GM21526 (cell line): ENCODE measurements at regions not wholly inside any gene's neighbourhood (a gene's known extent, or its start where the extent isn't known, plus 50 kb on each side); places are given as distances from the start of the nearest gene placed in this dataset.
"Not testable (repeated sequence)": the region's sequence is repeated elsewhere in the genome, so short reads cannot be mapped to it uniquely, and the experiment has no call there.

Experiments used
- ATAC-seq: cut with Tn5 transposase; IDR thresholded peaks from one replicate; pipeline ENCODE4 v1.9.1; 2021; ENCODE audit warnings: moderate library complexity; ENCODE audit not compliant: unreplicated experiment, low FRiP score

DNA sequence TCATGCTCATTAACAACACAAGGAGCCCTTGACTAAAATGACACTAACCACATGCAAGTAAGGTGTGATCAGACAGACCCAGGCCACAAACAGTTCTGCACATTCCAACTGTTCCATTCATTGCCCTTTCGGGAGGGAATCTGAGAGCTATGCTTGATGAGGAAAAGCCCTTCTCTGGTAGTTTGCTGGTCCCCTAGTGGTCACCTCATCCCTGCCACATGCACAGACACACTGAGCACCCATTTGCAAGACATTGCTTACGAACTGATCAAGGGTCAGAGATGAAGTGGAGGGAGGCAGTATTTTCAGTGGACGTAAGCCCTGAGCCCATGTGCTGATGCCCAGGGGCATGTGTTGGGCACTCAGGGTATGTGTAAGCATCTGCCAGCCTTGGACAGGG lies 220.9 kb downstream of the VAPA start:
- not testable (repeated sequence) for ATAC-seq

DNA sequence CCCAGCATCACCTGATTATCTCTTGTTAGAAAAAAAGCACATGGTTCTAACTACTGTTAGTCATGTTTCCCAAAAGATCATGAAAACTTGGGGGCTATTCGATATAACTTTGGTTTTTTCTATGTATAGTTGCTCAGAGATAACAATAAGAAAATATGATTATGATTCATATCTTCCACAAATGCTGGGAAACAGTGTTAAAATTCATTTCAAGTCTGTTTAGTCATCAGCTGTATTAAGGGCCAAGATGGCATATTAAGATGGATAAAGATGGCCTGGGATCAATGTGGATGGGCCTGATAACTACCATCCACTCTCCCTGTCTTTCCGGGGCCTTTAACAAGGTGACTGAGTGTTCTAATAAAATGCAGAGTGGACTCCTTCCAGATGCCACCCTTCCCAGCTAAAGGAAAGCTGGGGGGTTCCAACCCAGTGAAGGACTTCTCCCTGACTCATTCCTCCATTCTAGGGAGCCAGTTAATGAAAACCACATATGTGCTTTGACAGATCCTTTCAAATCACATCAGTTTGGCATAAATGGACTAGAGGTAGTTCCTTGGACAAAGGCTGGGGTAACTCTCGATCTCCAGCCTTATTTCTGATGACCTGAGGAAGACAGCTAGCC lies 221.6 kb downstream of the VAPA start:
- ATAC-seq: no peak

DNA sequence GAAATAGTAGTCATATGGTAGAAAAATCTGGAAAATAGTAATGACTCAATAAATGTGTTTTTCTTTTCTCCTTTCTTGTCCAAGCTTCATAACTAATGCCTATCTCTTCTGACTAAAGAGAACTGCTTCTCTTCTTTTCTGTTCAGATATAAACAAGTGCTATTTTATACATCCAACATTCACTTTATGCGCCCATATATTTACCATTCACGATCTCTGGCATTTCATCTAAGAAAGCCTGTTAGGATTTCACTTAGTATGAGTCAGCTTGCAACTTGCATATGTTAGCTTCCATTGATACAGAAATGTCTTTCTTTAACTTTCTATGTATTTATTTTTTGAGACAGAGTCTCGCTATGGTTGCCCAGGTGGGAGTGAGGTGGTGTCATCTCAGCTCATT lies 224.9 kb downstream of the VAPA start:
- no peak for ATAC-seq

DNA sequence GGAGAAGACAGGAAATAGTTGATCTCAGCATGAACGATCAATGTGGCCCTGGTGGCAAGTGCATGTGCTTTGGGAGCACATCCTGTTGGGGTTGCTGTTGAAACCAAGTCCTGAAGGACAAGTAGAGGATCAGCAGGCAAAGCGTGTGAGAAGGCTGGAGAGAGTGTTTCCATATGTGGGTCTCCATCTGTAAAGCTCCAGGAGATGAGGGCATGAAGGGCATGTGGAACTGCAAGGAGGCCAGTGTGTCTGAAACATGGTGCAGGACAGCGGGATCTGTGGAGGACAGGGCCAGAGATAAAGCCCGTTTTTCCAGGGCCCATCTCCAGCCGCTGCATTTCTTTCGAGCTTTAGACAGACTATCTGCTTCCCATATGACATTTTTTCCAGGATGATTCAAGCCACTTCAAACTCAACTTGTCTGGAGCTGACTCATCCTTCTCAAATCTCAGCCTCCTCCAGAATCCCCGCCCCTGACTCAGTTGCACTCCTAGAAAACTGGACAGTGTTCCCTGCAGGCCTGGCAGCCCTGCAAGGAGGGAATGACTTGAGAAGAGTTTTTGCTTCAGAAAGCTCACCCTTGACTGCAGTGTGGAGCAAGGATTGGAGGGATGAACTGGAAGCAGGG lies 226.1 kb downstream of the VAPA start:
- no peak for ATAC-seq

DNA sequence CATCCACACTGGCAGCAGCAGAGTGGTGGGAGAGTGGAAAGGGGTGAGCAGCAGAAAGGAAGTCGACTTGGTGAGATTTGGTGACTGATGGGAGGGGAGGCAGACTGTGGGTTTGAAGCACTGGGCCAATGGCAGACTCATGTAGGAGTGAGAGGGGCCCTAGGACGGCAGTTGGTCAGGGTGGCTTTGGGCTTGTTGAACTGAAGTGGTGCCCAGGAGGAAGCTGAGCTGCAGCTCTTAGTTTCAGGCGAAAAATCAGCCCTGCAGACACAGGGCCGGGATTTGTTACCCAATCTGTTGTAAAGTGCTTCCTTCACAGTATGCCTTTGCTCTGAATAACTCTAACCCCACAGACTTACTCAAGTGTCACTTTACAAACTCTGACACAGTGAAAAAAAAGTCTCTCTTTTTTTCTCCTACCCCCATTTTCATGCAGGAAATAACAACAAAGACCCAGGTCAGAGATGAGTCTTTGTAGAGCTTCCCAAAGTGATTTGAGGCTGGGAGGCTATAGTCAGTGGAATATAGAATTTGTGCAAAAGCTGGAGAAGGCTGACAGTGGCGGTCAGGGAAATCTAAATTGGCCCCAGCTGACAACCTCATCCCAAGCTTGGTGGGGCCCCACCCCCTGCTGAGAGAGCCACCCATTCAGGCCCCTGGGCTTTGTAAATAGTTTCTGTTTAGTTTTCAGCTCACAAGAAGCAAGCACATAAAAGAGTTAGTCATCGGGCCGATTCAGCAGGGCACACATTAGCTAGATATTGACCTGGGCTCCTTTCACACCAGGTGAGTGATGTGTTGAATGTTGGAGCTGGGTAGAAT lies 226.9 kb downstream of the VAPA start:
- no peak for ATAC-seq

DNA sequence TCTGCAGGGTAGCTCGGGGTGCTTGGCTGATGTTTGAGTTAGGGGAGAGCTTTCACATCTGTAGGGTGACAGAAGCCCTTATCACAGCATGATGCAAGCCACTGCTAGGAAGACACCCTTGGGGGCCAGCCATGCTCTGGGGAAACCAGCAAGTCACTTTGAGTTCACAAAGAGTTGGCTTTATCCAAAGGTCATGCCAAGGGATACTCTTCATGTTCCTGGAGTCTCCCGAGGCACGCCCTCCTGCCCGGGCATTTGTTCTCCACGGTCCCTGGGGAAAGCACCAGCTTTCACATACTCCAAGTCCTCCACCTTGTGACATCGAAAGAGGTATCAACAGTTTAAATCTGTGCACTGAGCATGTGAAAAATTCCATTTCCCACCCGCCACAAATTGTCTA lies 227.7 kb downstream of the VAPA start:
- ATAC-seq: no peak

DNA sequence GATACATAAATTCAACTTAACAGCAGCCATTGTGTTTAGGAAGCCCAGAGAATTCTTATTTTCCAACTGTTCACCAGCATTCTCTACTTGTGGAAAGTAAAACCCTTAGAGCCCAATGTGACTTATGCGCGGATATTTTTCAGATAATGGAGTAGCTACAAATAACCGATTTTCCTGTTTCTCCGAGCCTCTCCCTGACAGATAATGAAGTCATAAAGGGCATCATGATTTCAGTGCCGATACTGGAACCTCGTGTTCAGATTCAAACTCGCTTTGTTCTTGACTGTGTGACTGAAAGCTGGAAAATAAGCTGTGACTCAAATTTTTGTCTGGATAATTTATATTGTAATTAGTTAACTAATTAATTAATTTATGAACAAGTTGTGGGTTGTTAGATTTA lies 228.2 kb downstream of the VAPA start:
- ATAC-seq: no peak

DNA sequence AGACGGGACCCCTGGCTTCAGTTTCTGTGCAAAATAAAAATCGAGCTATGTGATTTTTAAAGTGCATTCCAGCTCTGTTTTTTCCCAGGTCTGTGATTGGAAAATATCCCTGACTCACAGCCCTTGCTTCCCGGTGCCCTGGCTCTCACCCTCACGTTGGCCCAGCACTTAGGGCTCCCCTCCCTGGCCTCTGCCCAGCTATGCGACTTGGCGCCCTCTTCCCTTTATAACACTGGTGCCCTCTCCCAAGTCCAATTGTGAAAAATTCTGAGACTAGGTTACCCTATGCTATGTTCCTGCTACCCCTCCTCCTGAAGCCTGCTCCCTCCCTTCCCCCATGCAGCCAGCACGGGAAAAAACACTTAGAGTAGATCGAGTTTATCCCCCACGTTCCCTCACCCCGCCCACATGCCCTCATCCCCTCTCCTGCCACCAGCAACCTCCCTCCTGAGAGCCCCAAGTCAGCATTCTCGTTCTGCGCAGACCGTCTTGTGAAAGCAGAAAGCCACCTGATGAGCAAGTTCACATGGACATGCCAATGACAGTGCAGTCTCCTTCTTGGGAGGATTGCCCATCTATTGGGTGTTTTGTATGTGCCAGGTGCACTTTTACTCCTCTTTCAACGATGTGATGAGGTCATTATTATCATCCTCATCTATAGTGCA lies 228.8 kb downstream of the VAPA start:
- ATAC-seq: no peak

DNA sequence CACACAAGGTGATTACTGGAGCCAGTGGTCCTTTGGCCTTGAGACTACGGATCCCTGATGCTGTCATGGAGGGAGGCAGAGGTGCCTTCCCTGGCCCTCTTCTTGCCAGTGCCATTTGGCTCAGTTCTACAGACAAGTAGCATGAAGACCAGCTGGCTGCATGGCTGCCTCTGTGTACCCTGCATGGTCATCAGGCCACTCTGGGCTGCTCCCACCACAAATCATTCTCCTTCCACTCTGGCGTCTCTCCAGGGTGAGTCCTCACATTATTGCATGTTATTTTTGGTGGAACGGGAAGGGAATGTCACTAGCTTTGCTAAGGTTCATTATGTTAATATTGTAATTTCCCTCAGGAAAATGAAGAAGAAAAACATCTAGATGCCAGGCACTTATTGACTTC lies 229.8 kb downstream of the VAPA start:
- ATAC-seq: no peak

DNA sequence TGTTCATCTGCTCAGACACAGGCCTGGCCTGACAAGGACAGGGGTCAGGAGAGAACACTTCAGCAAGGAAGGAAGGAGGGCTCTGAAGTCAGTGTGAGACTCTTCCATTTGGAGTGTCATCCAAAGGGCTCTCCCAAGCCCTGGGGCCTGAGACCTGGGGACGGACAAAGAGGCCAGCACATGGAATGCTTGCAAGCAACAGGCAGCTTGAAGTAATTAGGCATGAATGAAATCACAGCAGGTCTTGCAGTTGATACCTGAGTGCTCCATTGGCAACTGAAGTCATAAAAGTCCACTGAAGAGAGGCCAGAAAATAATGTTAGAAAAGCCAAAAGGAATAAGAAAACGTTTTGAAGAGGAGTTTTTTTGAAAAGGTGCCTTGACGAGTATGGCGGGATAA lies 231.7 kb downstream of the VAPA start:
- no peak for ATAC-seq

DNA sequence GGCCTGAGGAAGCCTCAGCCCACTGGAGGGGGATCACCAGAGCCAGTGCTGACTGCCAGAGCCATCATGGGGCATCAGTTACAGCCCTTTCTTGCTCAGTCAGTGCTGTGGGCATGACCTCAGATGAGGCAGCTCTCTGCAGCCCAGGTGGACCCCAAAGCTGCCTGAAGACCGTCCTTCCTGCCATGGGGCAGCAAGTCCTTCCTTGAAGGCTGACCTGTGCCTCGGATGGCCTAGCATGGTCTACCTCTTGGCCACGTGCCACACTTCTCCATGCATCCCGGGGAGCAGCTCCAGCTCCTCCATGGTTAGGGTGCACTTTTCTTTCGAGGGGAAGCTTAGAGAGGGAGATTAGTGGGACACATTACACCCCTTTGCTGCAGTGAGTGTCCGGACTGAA lies 233.4 kb downstream of the VAPA start:
- ATAC-seq: no peak

DNA sequence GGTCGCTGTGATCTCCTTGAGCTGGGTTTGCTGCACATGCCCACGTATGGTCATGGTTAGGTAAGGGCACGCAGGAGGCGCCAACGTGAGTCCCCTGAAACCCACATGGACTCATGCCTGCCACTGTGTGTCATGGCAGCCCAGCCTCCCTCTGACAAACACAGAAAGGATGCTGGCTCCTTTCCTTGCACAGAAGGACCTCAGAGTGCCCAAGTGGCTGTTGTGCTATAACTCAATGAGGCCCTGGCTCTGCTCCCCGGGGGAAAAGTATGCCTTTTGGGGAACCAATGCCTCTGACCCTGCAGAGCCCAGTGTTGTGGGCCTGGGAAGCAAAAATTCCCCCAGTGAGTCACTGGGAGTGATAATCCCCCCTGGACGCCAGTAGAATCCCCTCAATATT lies 233.9 kb downstream of the VAPA start:
- no peak for ATAC-seq

DNA sequence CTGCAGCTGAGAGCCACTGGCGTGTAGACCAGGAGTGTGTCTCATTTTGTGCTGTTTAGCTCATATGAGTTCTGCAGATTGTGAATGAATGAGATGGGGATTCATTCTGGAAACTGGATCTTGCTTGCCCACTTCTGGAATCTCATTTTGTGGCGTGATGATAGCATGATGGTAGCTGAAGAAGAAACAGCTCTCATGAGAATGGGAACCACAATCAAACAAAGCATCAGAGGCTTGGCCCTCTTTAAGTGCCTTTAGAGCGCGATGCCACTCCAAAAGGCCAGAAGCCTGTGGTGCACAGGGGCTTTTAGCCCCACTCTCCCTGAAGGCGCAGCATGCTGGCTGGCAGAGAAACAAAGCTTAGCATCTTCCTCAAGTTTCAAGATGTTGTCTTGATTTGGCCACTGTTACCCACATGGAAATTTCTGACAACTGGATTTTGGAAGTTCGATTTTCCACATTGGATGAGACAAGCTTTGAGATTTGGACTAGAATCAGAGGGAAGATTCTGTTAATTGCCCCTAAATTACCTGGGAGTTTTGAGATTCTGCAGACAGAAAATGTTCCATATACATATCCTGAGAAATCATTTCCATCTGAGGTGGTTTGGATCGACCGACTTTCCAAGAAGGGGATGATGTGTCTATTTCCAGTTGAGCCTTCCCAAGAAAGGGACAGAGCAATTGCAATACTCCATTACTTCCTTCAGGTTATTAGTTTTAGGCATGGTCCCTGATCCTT lies 234.5 kb downstream of the VAPA start:
- no peak for ATAC-seq

DNA sequence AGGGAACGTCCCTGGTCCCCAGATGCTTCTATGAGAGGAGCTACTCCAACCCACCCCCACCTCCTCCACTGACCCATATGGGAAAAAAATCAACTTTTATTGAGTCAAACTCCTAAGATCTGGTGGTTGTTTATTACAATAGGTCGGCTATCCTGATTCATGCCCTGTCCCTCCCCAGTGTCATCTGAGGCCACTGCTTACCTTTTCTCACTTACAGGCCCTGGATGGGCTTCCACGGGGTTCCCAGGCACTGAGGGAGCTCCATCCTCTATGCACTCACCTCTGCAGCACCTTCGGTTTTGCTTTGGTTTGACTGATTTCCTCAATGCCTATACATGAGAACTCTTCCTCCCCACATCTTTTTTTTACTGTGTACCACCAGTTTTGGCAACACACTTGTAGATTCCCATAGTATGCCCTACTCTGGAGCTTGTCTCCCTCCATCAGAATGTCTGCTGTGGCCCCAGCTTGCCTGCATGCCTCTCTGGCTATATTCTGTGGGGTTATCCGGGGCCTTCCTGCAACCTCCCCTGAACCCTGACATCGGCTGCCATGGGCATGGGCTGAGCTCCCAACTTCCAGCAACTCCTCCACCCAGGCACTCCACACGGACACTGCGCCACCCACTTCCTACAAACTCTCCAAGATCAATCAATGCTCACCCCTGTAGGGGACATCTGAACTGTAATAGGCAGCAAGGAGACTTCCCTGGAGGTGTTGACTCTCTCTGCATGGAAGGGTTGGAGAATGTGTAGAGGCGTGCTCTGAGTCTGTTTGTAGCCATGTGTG lies 236.1 kb downstream of the VAPA start:
- ATAC-seq: no peak

DNA sequence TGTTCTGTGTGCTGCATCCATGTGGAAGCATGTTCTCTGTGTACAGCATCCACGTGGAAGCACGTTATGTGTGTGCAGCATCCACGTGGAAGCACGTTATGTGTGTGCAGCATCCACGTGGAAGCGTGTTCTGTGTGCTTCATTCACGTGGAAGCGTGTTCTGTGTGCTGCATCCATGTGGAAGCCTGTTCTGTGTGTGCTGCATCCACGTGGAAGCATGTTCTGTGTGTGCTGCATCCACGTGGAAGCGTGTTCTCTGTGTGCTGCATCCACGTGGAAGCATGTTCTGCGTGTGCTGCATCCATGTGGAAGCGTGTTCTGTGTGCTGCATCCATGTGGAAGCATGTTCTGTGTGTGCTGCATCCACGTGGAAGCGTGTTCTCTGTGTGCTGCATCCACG lies 236.8 kb downstream of the VAPA start:
- not testable (repeated sequence) for ATAC-seq

DNA sequence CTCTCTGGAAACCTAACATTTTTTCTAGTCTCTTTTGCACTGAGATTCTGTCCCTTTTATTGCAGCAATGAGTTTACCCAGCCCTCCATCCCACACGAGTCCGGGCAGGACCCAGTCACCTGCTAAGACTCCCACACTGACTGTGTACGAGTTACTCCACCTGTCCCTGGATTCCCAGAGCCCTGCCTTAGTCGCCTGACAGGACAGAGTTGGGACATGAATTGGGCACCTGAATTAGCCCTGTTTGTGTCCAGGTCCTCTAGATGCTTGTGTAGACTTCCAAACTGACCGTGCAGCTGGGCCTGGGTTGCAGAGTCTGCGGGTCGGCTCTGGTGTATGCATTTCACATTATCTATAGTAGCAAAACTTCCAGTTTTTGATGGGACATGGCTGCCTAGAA lies 238.7 kb downstream of the VAPA start:
- ATAC-seq: no peak

DNA sequence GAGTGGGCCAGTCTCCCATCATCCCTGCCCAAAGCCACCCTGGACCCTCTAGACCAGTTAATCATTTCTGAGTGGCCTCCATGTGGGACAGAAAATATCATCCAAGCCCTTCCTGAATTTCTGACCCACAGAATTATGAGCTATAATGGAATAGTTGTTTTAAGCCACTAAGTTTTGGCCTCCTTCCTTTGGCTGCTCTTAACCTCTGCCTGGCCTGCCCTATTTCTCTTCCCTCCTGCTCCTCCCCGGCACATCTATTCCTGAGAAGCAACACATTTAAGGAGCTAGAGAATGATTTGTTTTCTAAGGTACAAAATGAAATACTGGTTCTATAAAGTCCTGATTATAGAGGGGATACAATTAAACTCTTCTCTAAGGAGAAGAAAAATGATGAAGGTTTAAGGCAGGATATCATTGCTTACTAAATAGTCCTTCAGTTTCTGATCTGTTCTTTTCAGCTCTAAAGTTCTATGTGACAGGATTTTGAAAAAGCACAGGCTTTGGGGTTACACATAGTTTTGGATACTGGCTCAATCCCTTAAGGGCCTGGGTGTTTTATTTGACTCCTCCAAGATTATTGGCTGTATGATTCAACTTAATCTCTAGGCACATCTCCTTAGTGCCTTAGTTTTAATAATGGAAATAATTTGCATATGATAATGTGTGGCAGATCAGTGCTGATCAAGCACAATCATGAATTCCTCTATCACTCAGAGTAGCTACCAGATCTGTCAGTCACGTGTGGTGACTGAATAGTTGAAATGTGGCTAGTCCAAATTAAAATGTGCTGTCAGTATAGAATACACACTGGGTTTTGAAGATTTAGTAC lies 240.3 kb downstream of the VAPA start:
- no peak for ATAC-seq

DNA sequence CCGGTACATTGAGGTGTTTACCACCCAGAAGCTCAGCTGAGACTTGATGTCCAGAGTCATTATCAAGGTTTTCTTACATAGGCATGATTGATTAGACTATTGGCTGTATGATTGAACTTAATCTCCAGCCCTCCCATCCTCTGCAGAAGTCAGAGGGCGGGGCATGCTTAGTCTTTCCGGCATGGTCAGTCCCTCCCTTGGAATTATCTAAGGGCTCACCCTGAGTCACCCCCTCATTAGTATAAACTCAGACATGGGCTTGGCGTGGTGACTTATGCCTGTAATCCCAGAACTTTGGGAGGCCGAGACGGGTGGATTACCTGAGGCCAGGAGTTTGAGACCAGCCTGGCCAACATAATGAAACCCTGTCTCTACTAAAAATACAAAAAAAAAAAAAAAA lies 243.9 kb downstream of the VAPA start:
- no peak for ATAC-seq

DNA sequence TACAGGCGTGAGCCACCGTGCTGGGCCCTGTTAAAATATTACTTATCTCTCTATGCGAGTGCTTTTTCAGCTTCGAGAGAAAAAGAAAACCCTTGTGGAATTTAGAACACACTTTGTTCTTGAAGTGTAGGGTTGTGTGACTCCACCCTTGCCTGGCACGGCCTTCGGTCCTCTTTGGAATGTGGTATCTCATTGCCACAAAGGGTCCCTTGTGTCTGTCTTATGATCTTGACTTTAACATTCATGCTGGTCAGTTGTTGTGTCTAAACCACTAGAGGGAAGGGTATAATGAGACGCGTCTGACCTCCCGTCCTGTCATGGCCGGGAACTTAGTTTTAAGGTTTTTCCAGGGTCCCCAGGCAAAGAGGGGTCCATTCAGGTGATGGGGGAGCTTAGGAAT lies 246.4 kb downstream of the VAPA start:
- ATAC-seq: no peak
